Fibroblast of skin of right biceps (primary cell): ENCODE measurements at regions not wholly inside any gene's neighbourhood (a gene's known extent, or its start where the extent isn't known, plus 50 kb on each side); places are given as distances from the start of the nearest gene placed in this dataset.
A peak's percentile ranks its signal among the peaks of the same experiment; 100 is the strongest.

Experiments
- DNase-seq: peaks from one replicate; pipeline ENCODE4 v3.0.0-alpha.2; 2013

DNA sequence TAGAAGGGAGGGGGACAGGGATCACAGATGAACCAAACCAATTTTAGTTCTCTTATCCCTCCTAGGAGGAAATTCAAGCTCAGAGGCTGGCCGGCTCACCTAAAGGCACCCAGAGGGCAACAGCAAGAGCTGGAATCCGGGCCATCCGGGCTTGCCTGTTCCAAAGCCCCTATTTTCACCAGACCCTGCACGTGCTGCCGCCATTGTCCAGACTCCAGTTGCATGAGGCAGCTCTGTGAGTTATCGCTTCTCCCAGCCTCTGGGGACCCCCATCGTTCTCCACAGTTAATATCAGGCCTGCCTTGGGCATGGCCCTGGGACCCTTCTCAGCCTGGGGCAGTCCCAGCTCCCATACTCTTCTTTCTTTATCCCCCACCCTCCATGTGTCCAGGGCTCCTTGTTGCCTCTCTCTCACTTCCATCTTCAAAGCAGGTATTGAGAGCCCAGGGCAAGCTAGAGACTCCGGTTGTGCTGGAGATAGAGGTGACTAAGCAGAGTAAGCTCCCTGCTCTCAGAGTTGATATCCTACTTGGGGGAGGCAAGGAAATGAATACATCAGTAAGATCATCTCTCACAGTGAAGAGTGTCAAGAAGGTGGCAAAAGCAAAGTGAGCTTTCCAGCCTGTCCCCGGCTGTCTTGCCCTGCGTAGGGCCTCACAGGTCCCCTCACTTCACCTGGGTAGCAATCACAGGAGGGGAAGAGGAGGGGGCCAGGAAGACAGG, 322.8 kb downstream of the UACA start:
- DNase-seq, result no peak

DNA sequence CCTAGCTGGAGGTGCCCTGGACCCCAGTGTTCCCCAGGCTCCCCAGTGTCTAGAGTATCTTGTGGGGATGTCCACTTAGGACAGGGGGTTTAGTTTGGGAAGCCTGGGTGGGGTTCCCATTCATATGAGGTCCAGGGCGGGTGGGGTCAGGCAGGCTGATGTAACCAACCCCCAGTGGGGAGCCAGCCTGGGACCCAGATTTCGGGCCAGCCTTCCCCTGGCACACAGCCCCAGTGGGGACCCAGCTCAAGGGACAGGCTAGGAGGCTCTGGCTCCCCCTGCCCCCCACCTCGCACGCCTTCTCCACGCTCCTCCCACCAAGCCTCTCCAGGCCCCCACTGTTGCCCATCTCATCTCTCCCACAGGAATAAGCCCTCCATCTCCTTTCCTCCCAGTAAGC, 323.5 kb downstream of the UACA start:
- no peak for DNase-seq

GRCh38 chr15:70439304-70439877, 324.0 kb downstream of the UACA start:
- DNase-seq, result no peak

GRCh38 chr15:70438776-70439175, 324.6 kb downstream of the UACA start:
- DNase-seq, result no peak

GRCh38 chr15:70437882-70438451, 325.4 kb downstream of the UACA start:
- DNase-seq, result no peak

- no peak for DNase-seq
Measured at GRCh38 chr15:70437089-70437488, 326.3 kb downstream of the UACA start.

GRCh38 chr15:70436428-70436827, 326.9 kb downstream of the UACA start:
- no peak for DNase-seq

GRCh38 chr15:70435872-70436271, 327.5 kb downstream of the UACA start:
- DNase-seq, result no peak

DNA sequence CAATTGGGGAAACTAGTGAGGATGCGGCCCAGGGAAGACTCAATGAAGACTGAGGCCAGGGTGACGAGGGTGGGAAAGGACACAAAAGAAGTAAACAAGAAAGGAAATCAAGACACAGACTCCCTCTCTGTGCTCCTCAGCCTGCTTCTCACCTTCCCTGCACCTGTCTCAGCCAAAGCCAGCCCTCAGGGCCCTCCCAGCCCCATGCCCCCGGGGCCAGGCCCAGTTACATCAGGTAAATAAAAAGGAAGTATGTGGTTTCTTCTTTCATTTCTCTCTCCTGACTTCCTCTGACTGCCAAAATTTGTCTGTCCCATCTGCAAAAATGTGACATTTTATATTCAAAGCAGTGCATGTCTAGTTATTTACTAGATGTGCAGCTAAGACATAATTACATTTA, 328.0 kb downstream of the UACA start:
- DNase-seq, result no peak

- no peak for DNase-seq
Measured at GRCh38 chr15:70433586-70434324, 329.6 kb downstream of the UACA start.

GRCh38 chr15:70432924-70433495, 330.3 kb downstream of the UACA start:
- no peak for DNase-seq

DNA sequence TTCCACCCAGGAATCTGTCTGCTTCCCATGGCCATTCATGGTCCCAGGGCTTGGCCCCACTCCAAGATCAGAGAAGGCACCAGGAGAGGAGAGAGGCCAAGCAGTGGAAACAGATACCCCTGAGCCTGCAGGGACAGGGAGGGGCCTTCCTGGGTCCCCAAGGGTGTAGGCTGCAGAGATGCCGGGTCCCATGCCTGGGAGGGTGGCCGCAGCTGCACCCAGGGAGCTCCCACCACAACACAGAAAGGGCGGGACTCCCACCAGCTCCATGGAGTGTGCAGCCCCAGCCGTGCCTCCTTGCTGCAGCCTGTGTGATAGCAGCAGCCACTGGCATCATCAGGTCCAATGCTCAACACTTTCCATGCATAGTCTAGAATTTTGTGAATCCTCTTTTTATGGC, 331.5 kb downstream of the UACA start:
- DNase-seq, result no peak

GRCh38 chr15:70430069-70430468, 332.4 kb upstream of the TLE3 start:
- DNase-seq, result peak; percentile 84

DNA sequence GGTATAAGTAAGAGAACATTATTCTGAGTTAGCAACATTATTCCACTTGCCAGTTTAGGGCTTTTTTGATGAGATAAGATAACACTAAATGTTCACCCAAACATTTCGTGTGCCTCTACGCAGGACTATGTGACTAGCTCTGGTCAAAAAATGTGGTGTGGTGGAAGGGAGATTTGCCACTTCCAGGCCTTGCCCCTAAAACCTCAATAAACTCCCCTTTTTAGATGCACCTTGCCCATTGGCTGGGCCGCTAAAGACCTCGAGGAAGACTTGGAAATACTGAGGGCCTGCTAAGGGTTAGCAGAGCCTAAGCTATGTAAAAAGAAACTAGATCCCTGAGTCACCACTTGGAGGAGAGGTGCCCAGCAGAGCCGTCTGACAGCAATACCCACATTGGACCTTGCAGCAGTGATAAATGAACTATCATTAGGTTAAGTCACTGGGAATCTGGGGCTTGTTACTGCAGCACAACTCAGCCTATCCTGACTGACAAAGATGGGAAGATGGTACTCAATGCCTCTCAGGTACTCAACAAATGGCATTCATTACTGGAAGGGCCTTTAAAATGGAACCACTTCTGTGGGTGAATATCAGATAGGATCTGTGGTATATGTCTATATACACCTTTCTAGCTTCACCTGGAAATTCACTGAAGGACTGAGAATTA, 331.5 kb upstream of the TLE3 start:
- no peak for DNase-seq

DNA sequence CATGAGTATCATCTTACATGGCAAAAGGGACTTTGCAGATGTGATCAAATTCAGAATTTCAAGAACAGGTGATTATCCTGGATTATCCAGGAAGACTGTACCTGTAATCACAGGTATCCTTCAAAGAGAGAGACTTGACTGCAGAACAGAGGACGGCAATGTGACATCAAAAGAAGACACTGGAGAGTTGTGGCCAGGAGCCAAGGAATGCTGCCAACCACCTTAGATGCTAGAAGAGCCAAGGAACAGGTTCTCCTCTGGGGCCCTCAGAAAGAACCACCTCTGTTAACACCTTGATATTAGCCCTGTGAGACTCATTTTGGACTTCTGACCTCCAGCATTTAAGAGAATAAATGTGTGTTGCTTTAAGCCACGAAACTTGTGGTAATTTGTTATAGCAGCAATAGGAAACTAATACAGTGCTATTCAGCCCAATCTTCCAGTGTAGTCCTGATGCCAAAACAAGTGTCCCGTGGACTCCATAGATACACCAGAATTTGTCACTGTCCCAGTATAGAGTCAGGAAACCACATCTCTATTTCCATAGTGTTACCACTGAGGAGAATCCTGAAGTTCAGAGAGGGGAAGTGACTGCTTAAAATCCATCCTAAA, 330.6 kb upstream of the TLE3 start:
- DNase-seq, result no peak

GRCh38 chr15:70427167-70428120, 329.7 kb upstream of the TLE3 start:
- DNase-seq, result no peak

- DNase-seq, result peak; percentile 27
Measured at GRCh38 chr15:70426096-70426821, 328.5 kb upstream of the TLE3 start.

DNA sequence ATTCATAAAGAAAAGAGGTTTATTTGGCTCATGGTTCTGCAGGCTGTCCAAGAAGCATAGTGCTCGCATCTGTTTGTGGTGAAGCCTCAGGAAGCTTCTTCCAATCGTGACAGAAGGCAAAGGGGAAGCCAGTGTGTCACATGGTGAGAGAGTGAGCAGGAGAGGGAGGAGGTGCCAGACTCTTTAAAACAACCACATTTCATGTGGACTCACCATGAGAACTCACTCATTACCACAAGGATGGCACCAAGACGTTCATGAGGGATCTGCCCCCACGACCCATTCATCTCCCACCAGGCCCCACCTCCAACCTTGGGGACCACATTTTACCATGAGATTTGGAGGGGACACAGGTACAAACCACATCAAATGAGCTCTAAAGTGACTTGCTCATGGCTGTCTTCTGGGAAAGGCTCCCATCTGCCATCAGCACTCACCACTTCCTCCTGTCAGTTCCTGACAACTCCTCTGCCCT, 327.3 kb upstream of the TLE3 start:
- no peak for DNase-seq

DNA sequence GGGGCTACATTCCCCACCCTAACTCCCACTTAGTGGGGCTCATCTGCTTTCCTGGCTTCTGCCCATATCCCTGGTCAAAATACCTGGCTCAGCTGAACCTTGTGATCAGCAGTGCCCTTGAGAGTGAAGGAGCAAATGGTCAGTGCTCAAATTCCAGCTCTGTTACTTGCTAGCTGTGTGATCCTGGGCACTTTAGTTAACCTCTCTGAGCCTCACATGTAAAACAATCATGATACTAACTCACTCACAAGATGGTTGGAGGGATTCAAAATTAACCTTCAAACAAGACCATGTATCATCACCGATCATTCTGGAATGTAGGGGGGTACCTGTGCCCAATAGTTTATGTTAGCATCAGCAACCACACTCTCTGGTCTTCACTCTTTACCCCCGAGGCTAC, 325.6 kb upstream of the TLE3 start:
- DNase-seq, result no peak

- no peak for DNase-seq
Measured at GRCh38 chr15:70422342-70422741, 324.6 kb upstream of the TLE3 start.
